CD4-positive, alpha-beta T cell treated with Interferon alpha-2 for 1 hour (primary cell): ENCODE measurements at regions not wholly inside any gene's neighbourhood (a gene's known extent, or its start where the extent isn't known, plus 50 kb on each side); places are given as distances from the start of the nearest gene placed in this dataset.
"Not testable (repeated sequence)": the region's sequence is repeated elsewhere in the genome, so short reads cannot be mapped to it uniquely, and the experiment has no call there.

Experiments used
- DNase-seq, 2 donors: peaks; one replicate each; pipeline ENCODE4 v3.0.0-alpha.2; 2020 to 2022

DNA sequence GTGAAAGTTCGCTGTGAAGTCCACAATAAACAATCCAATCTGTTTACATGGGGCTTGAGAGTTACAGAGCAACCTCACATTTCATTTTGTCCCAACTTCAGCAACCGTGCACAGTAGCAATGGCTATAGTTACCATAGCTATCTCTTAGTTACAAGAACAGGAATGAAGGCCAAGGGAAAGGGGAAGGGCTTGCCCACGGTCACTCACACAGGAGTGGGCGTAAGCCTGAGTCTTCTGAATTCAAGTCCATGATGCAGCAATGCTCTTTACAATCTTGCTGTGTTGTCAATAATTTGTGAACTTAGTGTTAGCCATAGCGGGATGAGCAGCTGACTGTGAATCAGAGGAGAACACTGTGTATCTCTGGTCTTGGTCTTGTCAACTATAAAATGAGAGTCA lies 102.9 kb downstream of the ADAMTS15 start:
- DNase-seq, result no peak

- no peak for DNase-seq
Observed at GRCh38 chr11:130553306-130553705, 104.9 kb downstream of the ADAMTS15 start.

GRCh38 chr11:130554241-130555055 lies 106.0 kb downstream of the ADAMTS15 start:
- no peak for DNase-seq

DNA sequence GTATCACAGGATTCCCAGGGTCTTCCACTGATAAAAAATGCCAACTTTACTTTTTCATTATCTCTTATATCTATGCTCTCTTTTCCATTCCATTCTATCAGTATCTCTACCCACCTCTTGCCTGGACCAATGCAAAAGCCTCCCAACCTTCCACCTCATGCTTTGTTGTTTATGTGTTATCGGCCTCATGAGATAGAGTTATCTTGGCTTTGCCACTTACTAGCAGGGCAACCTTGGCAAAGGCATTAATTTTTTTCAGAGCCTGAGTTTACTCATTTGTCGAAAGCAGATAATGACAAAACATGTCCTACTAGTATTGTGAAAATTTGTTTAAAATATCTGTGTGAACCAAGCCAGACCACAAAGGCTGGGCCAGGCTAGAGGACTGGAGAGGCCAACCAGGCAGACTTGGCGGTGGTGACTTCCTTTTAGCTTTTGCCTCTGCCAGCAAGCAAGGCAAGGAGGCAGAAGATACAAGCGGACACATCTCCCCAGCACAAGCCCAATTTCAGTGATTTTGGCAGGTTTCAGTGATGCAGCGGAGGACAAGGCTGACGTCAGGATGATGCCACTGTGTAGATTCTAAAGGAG lies 106.9 kb downstream of the ADAMTS15 start:
- DNase-seq, result no peak

GRCh38 chr11:130560000-130560780 lies 111.7 kb downstream of the ADAMTS15 start:
- DNase-seq, result no peak

- DNase-seq, result no peak
Observed at GRCh38 chr11:130560781-130561109, 112.3 kb downstream of the ADAMTS15 start.

GRCh38 chr11:130561441-130561881 lies 113.0 kb downstream of the ADAMTS15 start:
- DNase-seq, result no peak

- DNase-seq, result no peak
Observed at GRCh38 chr11:130562549-130562948, 114.1 kb downstream of the ADAMTS15 start.

- not testable (repeated sequence) for DNase-seq
Observed at GRCh38 chr11:130566360-130566759, 117.9 kb downstream of the ADAMTS15 start.

DNA sequence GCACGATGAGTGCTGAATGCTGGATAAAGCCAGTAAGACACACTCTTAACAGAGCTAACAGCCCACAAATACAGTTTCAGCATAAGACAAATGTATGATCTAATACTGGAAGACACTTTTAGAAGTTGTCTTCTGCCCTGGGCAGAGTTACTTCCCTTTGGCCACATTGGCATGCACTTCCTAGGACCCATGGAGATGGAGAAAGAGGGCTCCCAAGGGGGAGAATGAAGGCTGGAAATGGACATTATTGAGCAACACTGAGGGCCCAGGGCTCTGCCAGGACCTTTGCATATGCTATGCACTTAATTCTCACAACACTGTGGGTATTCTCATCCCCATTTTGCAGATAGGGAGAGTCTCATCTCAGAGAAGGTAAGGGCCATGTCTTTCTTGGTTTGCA lies 123.1 kb downstream of the ADAMTS15 start:
- DNase-seq, result no peak

DNA sequence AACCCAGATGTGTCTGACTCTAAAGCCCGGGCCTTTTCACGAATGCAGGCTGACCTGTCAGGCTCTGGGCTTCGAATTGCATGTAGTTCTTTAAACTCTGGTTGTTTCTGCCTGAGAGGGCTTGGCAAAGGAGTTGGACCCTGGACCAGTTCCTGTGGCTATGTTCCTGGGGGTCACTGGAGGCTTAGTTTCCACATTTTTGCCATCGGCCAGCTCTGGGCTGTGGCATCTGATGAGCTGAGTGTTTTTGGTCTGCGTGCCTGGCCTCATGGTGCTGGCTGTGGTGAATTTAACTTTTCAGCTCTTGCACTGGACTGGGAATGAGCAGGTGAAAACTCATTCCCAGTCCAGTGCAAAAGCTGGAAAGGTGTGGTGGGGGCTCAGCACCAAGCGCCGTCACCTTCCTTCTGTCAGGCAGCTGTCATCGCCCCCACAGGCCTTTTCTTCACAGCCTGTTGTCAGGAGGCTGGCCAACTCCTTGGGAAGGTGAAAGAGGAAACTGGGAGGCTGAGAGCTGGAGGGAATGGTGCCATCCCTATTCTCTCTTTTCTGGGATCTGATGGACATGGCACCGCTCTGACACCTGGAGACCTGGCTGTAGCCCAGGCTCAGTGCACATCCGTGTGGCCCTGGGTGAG lies 123.6 kb downstream of the ADAMTS15 start:
- no peak for DNase-seq

- no peak for DNase-seq
Observed at GRCh38 chr11:130573767-130574166, 125.3 kb downstream of the ADAMTS15 start.

DNA sequence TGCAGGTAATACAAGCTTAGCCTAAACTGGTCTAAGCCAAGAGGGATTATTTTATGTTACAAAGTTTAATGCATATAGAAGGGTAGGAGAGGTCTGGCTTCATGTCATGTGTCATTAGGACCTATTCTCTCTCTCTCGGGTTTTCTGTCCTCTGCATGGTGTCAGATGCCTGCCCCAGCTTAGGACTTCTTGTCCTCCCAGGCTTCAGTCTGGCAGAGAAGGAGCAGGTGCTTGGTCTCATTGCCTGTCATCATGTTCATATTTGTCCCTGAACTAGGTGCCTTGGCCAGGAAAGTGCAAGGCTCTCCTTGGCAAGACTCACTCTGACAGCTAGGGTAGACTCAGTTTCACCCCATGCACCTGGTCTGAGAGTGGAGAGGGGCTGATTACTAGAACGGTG lies 126.3 kb downstream of the ADAMTS15 start:
- no peak for DNase-seq

DNA sequence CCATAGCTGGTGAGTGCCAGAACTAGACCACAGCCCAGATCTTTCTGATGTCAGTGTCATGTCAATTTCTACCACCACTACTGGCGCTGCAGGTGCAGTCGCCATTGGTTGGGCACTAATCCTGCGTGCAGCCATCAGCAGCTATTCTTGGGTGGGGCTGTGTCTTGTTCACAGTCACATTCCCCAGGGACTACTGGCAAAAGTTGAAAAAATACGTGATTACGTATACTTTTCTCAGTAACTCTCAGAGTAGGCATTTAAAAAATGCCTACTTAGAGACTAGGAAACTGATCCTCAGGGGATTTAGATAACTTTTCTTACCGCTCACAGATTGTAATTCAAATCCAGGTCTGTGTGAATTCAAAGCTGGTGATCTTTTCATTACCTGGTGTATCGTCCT lies 127.7 kb downstream of the ADAMTS15 start:
- DNase-seq, result no peak

GRCh38 chr11:130578738-130579368 lies 130.4 kb downstream of the ADAMTS15 start:
- no peak for DNase-seq

- no peak for DNase-seq
Observed at GRCh38 chr11:130580372-130580771, 131.9 kb downstream of the ADAMTS15 start.

DNA sequence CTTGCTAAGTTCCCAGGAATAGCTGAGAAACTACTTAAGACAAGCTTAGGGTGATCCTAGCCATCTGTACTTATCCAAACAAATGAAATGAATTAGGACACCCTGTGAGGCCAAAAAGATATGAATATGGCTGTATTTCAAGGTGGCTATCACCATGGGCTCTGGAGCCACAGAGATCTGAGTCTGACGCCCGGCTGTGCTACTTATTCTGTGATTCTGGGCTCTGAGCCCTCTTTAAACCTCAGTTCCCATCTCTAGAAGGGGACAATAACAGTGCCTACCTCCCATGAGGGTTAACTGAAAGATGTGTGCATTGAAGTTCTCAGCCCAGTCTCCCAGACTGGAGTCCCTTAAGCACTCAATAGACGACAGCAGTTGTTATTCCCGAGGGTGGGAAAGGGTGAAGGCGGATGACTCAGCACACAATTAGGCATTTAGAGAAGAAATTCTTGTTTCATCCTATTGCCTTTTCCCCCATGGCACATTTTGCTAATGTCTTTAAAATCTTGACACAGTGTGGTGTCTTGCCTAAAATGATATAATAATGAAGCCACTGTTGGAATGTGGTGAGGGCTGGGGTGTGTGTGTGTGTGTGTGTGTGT lies 132.5 kb downstream of the ADAMTS15 start:
- no peak for DNase-seq

- no peak for DNase-seq
Observed at GRCh38 chr11:130581646-130582045, 133.2 kb downstream of the ADAMTS15 start.

DNA sequence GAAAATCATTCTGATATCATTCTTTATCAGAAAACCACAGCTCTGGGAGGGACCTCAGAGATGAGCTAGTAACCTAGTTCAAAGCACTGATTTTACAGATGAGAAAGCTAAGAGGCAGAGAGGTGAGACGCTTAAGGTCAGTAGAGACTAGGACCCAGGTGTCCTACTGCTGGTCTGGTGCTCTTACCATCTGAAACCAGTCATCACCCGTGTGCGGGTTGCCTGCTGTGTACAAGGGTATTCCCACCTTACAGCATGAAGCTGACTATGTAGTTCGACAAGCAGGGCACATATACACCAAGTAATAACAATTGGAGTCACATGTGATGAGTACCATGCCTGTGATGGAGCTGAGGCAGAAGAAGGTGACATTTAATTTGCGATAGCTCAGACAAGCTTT lies 133.7 kb downstream of the ADAMTS15 start:
- no peak for DNase-seq

DNA sequence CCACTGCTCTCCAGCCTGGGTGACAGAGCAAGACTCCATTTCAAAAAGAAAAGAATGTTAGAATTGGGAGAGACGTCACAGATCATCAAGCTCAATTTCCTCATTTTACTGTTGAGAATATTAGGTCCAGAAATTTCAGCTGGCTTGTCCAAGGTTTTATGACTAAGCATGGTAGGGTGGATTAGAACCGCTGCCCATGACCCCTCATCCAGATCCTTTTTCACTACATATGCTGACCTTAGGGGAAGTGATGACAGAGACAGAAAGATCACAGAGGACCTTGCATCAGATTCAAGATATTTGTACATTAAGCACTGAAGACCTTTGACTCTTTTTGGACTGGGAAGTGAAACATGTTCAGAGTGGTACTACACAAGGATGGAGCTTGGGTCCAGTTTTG lies 134.5 kb downstream of the ADAMTS15 start:
- DNase-seq, result no peak

GRCh38 chr11:130583801-130584211 lies 135.4 kb downstream of the ADAMTS15 start:
- DNase-seq, result no peak

GRCh38 chr11:130585545-130585944 lies 137.1 kb downstream of the ADAMTS15 start:
- no peak for DNase-seq
